Loucy (cell line): ENCODE measurements at regions not wholly inside any gene's neighbourhood (a gene's known extent, or its start where the extent isn't known, plus 50 kb on each side); places are given as distances from the start of the nearest gene placed in this dataset.

Experiments
- H2AFZ ChIP-seq: fragments of 200-600 bp; sonication (generic); 2 replicates; pipeline ENCODE4 v1.6.0; 2016; ENCODE audit warnings: antibody characterized with exemption, mild to moderate bottlenecking, low read length, moderate library complexity
- H3F3A ChIP-seq: fragments of 200-600 bp; 2 replicates; pipeline ENCODE4 v1.6.0; 2016; ENCODE audit warnings: antibody characterized with exemption, low read depth, mild to moderate bottlenecking
- H3K27me3 ChIP-seq: fragments of 200-600 bp; sonication (generic); 2 replicates; pipeline ENCODE4 v1.6.1; 2014; ENCODE audit warnings: low read length, mild to moderate bottlenecking; ENCODE audit not compliant: insufficient read depth, poor library complexity, severe bottlenecking
- H3K36me3 ChIP-seq: fragments of 200-600 bp; sonication (generic); 2 replicates; pipeline ENCODE4 v1.6.1; 2016; ENCODE audit warnings: low read length; ENCODE audit not compliant: insufficient read depth
- H3K4me1 ChIP-seq: fragments of 200-600 bp; sonication (generic); 2 replicates; pipeline ENCODE4 v1.5.1; 2014; ENCODE audit warnings: low read length, mild to moderate bottlenecking; ENCODE audit not compliant: insufficient read depth, poor library complexity, severe bottlenecking
- H3K4me2 ChIP-seq: fragments of 200-600 bp; sonication (generic); 2 replicates; pipeline ENCODE4 v1.6.0; 2014; ENCODE audit warnings: antibody characterized with exemption, low read length, low read depth, mild to moderate bottlenecking; ENCODE audit not compliant: poor library complexity, severe bottlenecking
- H3K4me3 ChIP-seq: fragments of 200-600 bp; sonication (generic); 2 replicates; pipeline ENCODE4 v1.5.1; 2014; ENCODE audit warnings: low read length, mild to moderate bottlenecking, mixed read lengths; ENCODE audit not compliant: poor library complexity, severe bottlenecking
- H3K79me2 ChIP-seq: fragments of 200-600 bp; sonication (generic); 2 replicates; pipeline ENCODE4 v1.6.1; 2014; ENCODE audit warnings: low read length; ENCODE audit not compliant: insufficient read depth
- H3K9ac ChIP-seq: fragments of 200-600 bp; sonication (generic); 2 replicates; pipeline ENCODE4 v1.6.0; 2014; ENCODE audit warnings: mild to moderate bottlenecking, low read depth, low read length, moderate library complexity; ENCODE audit not compliant: poor library complexity, severe bottlenecking
- H3K9me2 ChIP-seq: fragments of 200-600 bp; sonication (generic); replicated peaks from 2 replicates; pipeline ENCODE4 v1.6.1; 2016; ENCODE audit warnings: low read depth, low read length, mixed read lengths
- H3K9me3 ChIP-seq: fragments of 200-600 bp; sonication (generic); 2 replicates; pipeline ENCODE4 v1.6.1; 2014; ENCODE audit warnings: mild to moderate bottlenecking, antibody characterized with exemption, low read length, low read depth; ENCODE audit not compliant: insufficient read depth
- H4K20me1 ChIP-seq: fragments of 200-600 bp; sonication (generic); 2 replicates; pipeline ENCODE4 v1.6.0; 2014; ENCODE audit warnings: antibody characterized with exemption, low read length, mild to moderate bottlenecking; ENCODE audit not compliant: insufficient read depth, poor library complexity, severe bottlenecking
- EZH2phosphoT487 ChIP-seq: fragments of 200-600 bp; IDR thresholded peaks from 2 replicates; pipeline ENCODE4 v1.6.1; 2018; ENCODE audit warnings: antibody characterized with exemption, mild to moderate bottlenecking, moderate library complexity, borderline replicate concordance
- TF ChIP-seq, protein P1 (sequence below): fragments of 200-600 bp; sonication (generic); conservative IDR thresholded peaks from 2 replicates; pipeline ENCODE4 v1.5.1; 2014; ENCODE audit warnings: mild to moderate bottlenecking, antibody characterized with exemption, low read length

DNA sequence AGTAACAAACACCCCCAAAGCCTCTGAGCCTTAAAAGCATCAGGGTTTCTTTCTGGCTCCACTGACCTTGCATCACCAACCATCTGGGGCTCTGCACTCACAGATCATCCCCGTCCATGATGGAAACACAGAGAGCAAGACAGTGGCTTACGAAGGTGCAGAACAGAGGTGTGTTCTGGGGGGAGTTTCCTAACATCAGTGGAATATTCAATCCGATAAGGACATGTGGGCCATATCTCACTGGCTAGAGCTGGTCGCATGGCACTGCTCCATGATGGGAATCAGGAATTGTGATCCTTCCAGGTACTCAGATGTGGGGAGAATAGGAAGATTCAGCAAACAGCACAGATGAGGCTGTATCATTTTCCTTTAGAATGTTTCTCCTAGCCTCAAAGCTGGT, 457.2 kb downstream of the IRS2 start:
- H3K9me3 ChIP-seq, result no peaks in the 10 kb centered on the region
- H4K20me1 ChIP-seq, result no peaks in the 10 kb centered on the region
- no peak overlapping the region for H3K4me2 ChIP-seq
- no peaks in the 10 kb centered on the region for H3F3A ChIP-seq
- H3K4me1 ChIP-seq, result no peaks in the 10 kb centered on the region
- TF ChIP-seq, protein P1, sequence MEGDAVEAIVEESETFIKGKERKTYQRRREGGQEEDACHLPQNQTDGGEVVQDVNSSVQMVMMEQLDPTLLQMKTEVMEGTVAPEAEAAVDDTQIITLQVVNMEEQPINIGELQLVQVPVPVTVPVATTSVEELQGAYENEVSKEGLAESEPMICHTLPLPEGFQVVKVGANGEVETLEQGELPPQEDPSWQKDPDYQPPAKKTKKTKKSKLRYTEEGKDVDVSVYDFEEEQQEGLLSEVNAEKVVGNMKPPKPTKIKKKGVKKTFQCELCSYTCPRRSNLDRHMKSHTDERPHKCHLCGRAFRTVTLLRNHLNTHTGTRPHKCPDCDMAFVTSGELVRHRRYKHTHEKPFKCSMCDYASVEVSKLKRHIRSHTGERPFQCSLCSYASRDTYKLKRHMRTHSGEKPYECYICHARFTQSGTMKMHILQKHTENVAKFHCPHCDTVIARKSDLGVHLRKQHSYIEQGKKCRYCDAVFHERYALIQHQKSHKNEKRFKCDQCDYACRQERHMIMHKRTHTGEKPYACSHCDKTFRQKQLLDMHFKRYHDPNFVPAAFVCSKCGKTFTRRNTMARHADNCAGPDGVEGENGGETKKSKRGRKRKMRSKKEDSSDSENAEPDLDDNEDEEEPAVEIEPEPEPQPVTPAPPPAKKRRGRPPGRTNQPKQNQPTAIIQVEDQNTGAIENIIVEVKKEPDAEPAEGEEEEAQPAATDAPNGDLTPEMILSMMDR, result no peak
- TF ChIP-seq EZH2phosphoT487, result no peak
- H3K9ac ChIP-seq, result no peak overlapping the region
- H3K79me2 ChIP-seq, result no peaks in the 10 kb centered on the region
- H3K4me3 ChIP-seq, result no peak overlapping the region
- no peaks in the 10 kb centered on the region for H3K9me2 ChIP-seq
- no peaks in the 10 kb centered on the region for H3K27me3 ChIP-seq
- no peak overlapping the region for H2AFZ ChIP-seq
- H3K36me3 ChIP-seq, result no peaks in the 10 kb centered on the region

DNA sequence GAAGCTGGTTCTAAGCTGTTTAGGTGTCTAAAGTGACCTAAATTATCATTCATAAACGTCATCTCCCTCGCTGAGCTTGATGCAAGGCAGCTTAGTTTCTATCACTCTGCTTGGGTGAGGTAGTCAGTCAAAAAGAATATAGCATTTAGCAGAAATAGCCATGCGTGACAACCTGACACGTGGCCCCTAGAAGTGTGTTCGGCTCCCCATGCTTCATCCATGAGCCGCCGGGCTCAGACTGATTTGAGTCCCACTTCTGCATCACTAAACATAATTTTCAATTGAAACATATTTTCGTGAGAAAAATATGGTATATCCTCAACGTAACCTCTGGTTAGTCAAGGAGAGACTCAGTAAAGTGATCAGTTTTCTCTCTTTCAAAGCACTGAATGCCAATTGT, 459.8 kb downstream of the IRS2 start:
- H3K9ac ChIP-seq, result no peak overlapping the region
- H3K4me2 ChIP-seq, result no peak overlapping the region
- no peak overlapping the region for H2AFZ ChIP-seq
- no peak overlapping the region for H3K4me3 ChIP-seq
- no peaks in the 10 kb centered on the region for H3K27me3 ChIP-seq
- no peaks in the 10 kb centered on the region for H3K36me3 ChIP-seq
- no peaks in the 10 kb centered on the region for H3K79me2 ChIP-seq
- no peaks in the 10 kb centered on the region for H3K9me2 ChIP-seq
- TF ChIP-seq, protein P1, result no peak
- TF ChIP-seq EZH2phosphoT487, result no peak
- no peaks in the 10 kb centered on the region; the same call in 1 of the 2 replicates for H3K9me3 ChIP-seq
- no peaks in the 10 kb centered on the region for H3F3A ChIP-seq
- no peaks in the 10 kb centered on the region for H4K20me1 ChIP-seq
- H3K4me1 ChIP-seq, result no peaks in the 10 kb centered on the region

DNA sequence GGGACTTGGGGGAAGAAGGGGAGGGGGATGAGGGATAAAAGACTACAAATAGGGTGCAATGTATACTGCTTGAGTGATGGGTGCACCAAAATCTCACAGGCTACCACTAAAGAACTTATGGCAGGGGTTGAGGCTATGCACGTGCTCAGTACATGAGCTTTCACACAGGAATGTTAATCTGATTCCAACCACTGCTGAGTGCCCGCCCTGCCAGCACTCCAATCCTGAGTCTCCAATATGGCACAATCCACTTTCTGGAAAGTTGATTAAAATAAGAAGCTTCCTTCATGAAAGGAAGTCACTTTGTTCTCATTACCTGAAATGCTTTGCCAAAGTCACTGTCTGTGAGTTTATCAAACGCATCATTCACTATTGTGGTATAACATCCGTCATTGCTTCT, 463.0 kb downstream of the IRS2 start:
- Histone ChIP-seq H3K4me2 (no peak overlapping the region), H2AFZ (no peak overlapping the region), H3K9ac (no peak overlapping the region), H3K4me1 (no peaks in the 10 kb centered on the region), H3F3A (no peaks in the 10 kb centered on the region), H3K27me3 (no peaks in the 10 kb centered on the region), H3K9me2 (no peaks in the 10 kb centered on the region), H3K4me3 (no peak overlapping the region), H3K36me3 (no peaks in the 10 kb centered on the region), H3K9me3 (no peaks in the 10 kb centered on the region; the same call in 1 of the 2 replicates), H3K79me2 (no peaks in the 10 kb centered on the region), H4K20me1 (no peaks in the 10 kb centered on the region)
- TF ChIP-seq, protein P1, result no peak
- no peak for TF ChIP-seq EZH2phosphoT487
